Frontal cortex (tissue), 3 donors: ENCODE measurements at regions not wholly inside any gene's neighbourhood (a gene's known extent, or its start where the extent isn't known, plus 50 kb on each side); places are given as distances from the start of the nearest gene placed in this dataset.
A peak's percentile ranks its signal among the peaks of the same experiment; 100 is the strongest.

Source experiments
- DNase-seq, 2 donors: peaks; one replicate each; pipeline ENCODE4 v3.0.0; 2012; ENCODE audit warnings: low spot score in 2 of 2
- FAIRE-seq: peaks from 2 replicates; lab custom pipeline; 2012; peaks lifted over from hg19 to GRCh38; lab: Jason Lieb, UNC
- donor health status: control.
- donor health status: control.
- donor health status: control.

DNA sequence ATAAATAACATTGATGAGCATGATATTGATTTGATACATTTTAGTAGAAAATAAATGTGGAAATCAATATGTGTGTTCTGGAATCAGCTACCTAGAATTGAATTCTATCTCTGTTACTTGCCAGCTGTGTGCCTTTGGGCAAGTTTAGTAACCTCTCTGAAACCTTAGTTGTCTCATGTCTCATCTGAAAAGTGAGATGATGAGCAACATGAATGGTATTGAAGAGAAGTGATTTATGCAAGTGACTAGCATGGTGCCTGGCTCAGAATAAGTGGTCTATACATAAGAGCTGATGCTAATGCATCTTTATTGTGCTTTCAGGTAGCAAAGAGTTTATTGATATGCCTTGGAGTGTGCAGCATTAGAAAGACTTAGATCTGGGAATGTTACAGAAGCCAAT, 383.3 kb downstream of the PRDM2 start:
- no peak for DNase-seq
- no peak for FAIRE-seq

DNA sequence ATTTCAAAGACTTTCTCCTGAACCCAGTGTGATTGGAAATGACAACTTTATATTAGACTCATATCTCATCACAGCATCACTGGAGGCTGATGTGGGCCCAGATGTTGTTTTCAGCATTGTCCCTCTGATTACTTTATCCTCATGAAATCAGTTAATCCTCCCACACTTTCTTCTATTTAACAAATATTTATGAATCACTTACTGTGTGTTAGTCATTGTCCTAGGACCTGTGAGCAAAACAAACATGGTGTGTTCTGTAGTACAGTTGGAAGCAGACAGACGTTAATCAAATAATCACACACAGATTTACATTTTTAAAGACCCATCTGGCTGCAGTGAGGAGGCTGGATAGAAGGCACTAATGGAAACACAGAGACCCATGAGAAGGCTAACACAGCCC, 383.7 kb downstream of the PRDM2 start:
- no peak for FAIRE-seq
- no peak for DNase-seq

DNA sequence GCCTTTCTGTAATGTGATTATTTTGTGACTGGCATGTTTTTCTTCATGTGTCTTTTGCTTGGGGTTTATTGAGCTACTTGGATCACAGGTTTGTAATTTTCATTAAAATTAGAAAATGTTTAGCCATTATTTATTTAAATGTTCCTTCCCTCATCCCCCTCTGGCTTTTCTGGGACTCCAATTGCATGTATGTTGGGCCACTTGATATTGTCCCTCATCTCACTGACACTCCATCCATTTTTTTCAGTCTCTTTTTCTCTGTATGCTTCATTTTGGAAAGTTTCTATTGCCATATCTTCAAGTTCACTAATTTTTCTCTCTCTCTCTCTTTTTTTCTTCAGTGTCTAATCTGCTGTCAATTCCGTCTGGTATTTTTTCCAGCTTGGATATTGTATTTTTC, 390.1 kb downstream of the PRDM2 start:
- DNase-seq (no peak), FAIRE-seq (no peak)

DNA sequence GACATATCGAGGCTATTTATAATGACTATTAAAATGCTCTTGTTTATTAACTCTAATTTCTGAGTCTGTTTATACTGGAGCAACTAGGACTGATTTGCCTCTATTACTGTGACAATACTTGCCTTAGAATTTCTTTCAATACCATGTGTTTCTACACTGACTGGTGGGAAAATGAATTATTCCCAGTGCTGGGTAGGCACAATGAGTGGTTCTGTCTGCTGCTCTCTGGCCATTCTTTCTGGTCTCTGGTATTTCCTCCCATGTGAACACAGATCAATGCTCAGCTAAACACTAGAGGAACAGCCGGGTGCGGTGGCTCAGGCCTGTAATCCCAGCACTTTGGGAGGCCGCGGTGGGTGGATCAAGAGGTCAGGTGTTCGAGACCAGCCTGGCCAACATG, 390.5 kb downstream of the PRDM2 start:
- FAIRE-seq (no peak), DNase-seq (no peak)

DNA sequence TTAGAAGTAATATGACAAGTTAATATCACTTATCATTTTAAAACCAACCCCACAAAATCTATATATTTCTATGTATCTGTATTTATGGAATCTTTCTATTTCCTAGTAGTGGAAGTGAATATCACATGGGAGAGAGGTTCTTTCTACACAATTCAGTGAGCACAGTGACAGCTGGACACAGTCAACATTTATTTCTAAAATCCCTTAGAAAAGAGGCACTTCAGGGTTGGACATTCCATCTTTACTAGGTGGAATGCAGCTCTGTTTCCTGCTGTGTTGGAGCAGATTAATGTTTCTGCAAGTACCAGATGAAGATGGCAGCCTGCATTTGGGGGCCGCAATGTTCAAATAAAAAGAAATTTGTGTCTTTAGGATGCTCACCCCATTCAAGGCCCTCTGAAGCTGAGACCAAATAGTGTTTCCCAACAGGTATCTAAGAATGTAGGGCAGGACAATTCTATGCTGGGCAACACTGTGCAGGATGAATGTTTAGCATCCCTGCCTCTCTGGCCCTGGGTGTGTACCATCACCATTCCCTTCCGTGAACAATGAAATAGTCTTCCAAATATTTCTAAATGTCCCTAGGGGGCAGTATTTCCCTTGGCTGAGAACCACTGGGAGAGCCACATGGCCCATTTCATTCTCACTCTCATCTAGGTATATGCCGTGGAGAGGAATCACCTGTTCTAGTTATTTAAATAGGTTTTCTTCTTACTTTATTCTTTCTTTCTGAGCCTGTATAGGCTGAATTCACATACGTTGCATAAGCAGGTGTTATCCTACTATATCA, 394.8 kb downstream of the PRDM2 start:
- DNase-seq: peak in 1 of 2 donors; percentile 24
- peak; percentile 43 for FAIRE-seq

DNA sequence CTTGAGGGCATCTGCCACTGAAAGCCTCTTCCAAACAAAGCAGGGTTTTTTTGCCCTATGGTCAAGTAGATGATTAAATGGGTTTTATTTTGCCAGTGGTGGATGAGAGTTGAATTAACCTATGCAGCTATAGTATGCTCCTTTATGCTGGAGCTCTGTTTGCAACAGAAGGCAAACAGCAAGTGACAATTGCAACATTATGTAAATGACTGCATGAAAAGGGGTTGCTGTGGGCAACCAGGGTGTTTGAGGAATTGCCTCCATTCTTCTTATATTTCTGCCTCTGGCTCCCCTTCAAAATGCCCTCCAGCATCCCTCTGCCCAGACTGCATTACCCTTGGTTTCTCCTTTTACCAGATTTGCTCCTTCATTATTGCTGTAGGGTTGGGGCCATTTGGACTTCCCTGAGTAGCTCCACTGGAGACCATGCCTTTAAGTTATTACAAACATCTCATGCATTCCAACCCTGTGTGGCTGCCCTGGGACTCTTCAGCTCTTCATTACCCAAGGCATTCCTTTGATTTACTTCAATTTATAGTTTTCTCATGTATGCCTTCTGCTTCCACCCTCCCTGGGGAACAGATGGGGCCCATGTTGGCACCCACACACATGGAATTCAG, 398.4 kb downstream of the PRDM2 start:
- no peak for DNase-seq
- no peak for FAIRE-seq

DNA sequence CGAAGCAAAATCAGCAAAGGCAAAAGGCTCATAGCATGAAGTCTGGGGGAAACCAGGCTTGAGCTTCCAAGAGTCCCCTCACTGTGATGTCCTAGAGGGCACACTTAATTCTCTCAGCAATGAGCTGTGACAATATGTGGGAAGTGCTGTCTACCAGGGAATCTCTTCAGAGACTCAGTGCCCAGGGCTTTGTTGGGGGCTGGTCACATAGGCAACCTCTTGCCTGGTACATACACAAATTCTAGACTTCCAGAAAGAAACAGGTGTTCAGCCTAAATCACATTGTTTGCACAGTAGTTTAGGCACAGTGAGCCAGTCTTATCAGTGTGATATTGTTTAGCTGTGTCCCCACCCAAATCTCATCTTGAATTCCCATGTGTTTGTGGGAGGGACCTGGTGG, 400.5 kb downstream of the PRDM2 start:
- no peak for FAIRE-seq
- DNase-seq: no peak

DNA sequence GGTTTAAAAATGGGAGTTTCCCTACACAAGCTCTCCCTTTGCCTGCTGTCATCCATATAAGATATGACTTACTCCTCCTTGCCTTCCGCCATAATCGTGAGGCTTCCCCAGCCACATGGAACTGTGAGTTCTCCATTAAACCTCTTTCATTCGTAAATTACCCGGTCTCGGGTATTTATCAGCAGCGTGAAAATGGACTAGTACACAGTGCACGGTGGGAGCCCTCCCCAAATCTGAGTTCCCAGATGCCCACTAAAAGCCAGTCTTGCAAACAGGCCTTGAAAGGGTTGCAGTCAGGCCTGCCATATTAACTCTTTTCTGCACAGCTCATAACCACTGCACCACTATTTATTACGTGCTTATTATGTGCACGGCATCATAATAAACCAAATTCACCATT, 400.9 kb downstream of the PRDM2 start:
- FAIRE-seq: no peak
- DNase-seq: no peak

DNA sequence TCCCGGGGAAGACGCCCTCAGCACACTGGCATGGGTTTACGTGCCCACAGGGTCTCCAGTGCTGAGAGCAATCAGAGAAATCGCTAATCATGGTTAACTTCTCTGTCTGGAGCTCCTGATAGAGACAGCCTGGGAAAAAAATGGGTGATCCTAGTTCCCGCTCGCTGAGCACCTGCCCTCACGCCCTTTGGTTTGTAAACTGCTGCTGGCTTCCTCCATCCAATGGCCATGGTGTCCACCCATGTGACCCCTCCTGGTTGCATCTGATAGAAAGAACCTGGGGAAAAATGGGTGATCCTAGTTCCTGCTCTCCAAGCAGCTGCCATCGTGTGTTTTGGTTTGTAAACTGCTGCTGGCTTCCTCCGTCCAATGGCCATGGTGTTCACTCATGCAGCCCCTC, 402.2 kb downstream of the PRDM2 start:
- FAIRE-seq (no peak), DNase-seq (no peak)

DNA sequence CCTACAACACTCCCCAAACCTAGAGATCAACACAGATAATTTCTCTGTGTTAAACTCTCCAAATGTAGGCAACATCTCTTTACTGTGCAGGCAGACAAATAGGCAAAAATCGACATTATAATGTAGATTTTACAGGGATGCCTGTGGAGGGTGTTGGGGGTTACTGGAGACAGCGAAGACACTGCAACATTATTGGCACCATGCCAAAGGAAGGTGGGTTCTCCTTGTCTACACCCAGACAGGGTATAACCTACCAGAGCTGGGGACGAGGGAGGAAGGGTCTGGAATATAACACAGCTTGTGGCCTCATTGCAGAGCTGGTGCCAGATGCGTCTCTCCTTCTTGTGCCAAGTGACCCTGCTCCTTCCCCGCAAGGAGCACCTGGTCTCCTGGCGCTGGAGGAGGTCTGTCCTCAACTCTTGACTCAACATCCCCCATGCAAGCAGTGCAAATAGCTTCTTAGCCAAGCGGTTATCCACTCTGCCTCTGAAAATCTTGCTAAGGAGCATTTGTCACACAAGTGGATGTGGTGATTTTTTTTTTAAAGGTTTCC, 404.0 kb downstream of the PRDM2 start:
- no peak for DNase-seq
- FAIRE-seq: no peak

DNA sequence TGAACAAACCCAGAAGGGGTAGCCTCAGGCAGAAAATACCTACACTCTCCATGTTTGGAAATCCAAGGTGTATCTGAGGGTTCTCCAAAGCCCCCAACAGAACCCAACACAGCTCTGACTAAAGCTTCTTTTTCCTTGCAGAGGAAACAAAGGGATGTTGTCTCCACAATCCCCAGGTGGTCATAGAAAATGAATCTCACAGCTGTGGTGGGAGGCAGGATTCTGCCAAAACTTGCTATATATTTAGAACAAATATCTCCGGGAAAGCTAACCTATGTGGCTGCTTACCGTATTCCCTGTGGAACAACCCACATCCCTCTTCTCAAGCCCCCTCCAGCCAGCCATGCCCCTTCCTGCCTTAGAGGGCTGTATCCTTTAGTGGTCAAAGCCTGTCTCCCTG, 406.1 kb downstream of the PRDM2 start:
- DNase-seq (no peak), FAIRE-seq (no peak)

DNA sequence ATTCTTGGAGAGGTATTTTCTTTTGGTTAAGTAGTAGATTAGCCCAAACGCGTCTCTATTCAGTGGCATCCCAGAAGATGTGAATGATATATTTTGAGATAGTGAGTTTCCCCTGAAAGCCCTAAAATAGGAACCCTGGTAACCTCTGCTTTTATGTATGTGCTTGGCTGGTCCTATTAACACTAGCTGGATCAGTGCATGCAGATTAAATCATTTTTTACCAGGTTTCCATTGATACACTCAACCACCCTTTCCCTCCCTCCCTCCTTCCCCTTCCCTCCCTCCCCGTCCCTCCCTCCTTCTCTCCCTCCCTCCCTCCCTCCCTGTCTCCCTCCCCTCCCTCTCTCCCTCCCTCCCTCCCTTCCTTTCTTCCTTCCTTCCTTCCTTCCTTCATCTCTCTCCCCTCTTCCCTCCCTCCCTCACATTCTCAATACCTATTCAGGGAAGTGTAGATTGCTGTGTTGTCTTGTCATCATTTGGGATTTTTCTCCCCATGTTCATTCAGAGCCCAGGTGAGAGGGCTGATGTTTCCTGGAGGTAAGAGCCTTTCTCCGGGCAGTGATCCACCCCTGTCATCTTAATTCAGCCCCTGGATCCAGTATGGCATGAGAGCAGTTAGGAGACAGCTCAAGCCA, 406.8 kb downstream of the PRDM2 start:
- DNase-seq (no peak), FAIRE-seq (no peak)

DNA sequence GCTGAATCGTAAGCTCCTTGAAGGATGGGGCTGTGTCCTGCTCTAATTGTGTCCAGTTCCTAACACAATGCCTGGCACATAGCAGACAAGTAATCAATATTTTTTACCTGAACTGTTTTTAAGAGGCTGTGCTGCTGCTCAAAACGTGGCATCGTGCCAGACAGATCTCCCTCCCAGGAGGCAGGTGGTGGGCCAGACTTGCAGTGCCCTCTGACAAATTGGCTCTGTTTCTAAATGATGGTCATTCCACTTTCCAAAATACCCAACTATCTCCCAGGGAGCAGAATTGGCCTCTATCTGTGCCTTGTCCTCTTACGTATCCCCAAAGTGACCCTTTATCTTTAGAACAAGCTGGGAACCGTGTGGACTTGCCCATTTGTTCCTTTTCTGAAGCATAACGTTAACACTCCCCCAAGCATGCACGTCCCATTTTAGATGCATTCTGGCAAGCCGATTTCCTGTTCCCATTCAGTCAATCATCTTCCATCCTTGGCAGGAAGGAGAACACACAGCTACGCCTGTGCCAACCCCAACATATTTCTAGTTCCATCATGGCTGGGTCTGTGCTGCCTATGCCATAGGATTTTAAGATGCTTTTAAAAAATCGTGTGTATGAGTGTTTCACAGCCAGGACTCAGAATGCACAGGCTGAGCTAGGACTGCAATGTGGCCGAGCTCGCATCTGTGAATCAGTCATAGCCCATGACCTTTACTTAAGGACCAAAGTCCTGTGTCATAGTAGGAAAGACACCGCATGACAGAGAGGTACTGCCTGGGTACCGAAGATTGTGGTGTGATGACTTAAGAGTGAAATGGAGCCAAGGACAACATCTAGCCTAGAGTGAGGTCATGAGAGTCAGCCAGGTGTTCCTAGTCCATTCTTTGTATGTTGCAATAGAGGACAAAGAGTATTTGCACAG, 408.6 kb downstream of the PRDM2 start:
- DNase-seq (no peak), FAIRE-seq (no peak)

DNA sequence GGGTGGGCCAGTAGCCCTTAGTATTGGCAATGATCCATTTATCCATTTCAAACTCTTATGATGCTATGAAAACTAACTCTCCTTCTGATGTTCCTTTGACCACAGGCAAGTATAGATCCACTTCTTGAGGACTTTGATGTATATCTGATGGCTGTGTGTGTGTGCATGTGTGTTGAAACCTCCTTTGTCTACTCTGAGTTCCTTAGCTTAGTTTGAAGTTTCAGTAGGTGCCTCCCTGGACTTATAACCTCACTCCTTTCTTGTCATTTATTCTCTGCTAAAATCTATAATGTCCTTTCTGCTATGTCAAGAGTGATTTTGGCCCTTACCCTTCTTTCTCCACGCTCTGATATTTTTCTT, 409.3 kb downstream of the PRDM2 start:
- no peak for DNase-seq
- no peak for FAIRE-seq

DNA sequence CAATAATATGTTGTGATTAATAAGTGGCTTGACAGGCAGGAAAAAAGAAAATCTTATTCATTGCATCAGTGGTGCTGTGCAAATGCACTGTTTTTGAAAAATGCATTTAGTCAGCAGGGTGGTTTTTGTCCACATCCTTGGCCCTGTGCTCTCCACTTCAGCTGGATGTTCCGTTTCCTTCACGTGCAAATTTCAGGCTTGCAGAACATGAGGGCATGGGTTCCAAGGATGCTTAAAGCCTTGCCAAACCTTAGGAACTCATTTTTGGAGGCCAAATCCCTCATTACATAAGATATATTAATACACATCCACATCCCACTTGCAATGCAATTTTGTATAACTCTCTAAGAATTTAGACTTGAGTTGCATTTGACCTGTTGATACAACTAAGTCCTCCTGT, 410.1 kb downstream of the PRDM2 start:
- no peak for DNase-seq
- no peak for FAIRE-seq

DNA sequence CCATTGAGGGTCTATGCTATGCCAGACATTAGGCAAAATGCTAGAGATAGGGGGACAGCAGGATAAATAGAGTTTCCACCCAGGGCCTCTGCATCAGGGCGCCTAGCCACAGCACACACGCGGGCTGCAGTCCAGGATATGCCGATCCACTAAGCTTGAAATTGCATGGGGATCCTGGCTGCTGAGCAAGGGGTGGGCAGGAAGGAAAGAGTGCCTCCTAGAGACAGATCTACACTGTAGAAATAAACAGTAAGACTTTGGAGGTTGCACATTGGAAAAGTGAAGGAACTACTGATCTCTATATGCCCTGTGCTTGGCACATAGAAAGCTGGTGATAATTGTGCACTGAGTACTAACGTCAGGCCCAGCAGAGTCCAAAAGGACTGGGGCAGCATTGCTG, 411.1 kb downstream of the PRDM2 start:
- FAIRE-seq (no peak), DNase-seq (no peak)

DNA sequence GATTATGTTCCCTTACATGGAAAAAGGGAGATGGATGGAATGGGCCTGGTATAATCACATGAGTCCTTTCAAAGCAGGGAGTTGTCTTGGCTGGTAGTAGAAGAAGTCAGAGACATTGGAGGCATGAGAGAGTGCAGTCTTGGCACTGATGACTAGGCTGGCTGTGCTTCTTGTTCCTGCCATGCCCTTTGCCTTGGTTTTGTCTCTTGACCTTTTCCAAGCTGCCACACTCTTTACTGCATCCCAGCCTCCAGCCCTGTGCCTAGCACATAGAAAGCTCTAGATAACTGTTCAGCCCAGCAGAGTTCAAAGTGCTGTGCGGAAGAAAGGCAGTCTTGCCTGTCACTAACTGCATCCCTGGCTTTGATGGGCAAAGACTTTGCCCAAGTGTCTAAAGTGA, 412.6 kb downstream of the PRDM2 start:
- no peak for DNase-seq
- no peak for FAIRE-seq

DNA sequence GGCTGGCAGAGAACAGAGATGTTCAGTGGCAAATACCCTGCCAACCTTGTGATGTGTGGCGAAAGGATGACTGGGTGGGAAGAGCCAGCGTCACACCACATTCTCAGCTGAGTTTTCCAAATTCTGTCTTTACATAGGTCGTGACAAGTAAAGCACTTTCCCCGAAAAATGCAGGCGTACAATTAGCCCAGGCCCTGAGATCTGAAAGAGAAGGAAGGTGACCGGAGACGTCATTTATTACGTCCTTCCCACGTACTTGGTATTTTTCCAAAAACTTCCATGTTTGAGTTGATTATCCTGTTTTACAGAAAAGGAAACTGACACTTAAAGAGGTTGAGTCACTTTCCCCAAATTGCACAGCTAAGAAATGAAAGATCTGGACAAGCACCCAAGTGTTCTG, 413.3 kb downstream of the PRDM2 start:
- FAIRE-seq (no peak), DNase-seq (no peak)

DNA sequence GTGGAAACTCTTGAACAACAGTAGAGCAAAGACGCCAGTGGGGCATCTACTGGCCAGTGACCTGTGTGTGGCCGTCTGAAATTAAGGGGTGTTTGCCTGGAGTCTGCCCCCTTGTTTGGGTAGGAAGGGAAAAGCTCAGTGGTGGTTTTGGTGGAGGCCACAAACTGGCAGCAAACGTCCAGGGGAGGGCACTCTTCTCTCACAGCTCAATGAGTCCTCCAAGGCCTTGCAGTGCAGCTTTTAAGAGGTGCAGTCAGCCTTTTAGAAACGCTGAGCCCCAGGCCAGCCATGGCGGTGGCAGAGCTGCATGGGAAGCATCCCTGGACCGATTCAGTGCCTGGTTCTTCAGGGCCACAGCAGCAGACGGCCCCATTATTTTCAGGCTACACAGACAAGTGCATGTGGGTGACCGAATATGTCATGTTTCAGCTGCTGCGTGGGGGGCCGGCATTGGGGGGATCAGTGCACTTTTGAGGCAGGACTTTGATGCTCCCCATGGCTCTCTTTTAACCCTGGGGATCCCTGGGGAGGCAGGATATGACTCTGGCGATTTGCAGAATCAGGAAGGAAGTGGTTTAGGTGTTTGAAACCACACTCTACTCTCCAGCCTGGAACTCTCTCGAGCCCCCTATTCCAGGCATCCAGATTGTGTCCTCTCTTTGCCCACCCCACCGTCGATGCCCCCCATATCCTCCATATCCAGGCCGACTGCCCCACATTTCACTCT, 414.0 kb downstream of the PRDM2 start:
- no peak for FAIRE-seq
- peak; percentile 33 to 55 for DNase-seq

DNA sequence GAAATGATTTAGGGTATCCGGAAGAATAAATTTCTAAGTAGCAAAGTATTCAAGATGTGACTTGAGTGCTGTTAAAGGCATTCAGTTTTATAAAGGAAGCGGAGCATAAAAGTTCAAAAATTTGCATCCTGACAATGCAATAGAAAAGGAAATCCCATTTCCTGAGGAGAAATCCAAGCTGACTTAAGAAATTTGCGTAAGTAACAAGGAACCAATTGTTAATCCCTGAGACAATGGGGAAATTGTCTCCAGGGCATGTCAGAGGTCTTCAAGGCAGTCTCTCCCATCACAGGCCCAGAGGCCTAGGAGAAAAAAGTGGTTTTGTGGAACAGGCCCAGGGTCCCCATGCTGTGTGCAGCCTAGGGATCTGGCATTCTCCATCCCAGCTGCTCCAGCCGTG, 416.0 kb downstream of the PRDM2 start:
- FAIRE-seq (no peak), DNase-seq (no peak)
